ENCODE measurements at regions not wholly inside any gene's neighbourhood (a gene's known extent, or its start where the extent isn't known, plus 50 kb on each side); places are given as distances from the start of the nearest gene placed in this dataset.

DNA sequence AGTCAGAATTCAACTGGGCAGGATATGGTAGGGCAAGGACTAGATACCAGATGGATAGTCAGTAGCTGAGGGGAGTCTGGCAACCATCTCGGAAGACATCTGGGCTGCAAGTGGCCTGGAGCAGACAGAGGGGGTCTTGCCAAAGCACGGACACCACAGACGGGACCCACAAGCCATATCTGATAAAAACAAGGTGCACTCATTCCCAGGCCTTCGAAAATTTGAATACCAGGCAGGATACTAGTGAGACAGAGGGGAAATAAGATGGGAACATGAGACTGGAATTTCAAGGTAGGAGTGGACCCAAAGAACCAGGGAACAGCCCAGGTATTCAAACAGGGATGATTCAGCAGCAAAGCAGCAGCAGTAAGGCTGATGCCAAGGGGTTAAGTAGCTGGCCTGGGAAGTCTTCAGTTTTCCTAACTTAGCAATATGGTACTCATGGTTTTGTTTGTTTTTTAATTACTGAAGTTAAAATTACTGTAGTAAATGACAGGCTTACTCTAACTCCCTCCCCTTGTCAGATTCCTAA lies 144.9 kb upstream of the NCKAP5 start:
- CTCF ChIA-PET, result no interaction called here
- POLR2A ChIA-PET, result no interaction called here

DNA sequence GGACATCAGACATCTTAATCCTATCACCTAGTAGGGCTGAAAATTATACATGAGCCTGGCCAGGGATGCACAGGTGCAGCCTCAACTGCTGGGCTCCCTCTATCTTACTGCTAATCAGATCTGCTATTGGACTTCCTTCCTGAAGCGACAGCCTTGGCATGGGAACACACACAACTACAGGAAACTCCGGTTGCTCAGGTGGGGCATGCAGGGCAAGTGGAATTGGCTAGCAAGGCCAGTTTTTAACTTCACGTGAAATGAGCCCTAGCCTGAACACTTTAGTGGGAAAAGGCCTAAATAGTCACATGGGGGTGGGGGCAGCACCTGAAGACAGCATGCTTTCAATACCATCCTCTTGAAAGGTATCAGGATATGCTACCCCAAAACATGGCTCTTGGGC lies 147.9 kb upstream of the NCKAP5 start:
- CTCF ChIA-PET, result no interaction called here
- POLR2A ChIA-PET, result no interaction called here

DNA sequence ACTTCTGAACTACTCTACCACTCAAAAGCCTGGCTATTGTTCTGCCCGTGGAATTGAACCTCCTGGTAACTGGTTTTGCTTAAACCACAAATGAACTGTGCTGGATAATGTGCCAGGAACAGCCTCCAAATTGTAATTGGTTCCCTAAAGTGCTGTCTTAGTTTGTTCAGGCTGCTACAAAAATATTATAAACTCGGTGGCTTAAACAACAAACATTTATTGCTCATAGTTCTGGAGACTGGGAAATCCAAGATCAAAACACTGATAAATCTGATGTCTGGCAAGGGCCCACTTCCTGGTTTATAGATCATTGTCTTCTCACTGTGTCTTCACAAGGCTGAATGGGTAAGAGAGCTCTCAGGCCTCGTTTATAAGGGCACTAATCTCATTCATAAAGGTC lies 149.2 kb upstream of the NCKAP5 start:
- POLR2A ChIA-PET, result no interaction called here
- CTCF ChIA-PET, result no interaction called here

DNA sequence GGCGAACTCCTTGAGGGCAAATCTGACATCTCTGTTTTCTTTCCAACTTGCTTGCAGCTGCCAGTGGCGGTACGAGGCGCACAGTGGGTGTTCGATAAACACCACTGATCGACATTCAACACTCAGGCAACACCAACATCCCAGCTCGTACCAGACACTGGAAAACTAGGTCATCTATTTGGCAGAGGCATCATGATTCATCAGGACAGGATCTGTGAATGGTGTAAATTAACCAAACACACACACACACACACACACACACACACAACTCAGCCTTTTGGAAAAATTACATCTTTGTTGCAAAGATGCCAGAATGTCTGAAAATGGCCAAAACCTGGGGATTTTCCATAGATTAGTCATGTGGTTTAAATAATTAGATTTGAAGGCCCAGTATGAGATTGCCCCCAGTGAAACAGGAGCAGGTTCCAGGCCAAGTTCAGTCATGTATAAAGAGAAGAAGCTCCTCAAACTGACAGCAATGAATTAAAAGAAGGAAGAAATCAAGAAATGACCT lies 150.5 kb upstream of the NCKAP5 start:
- ChIA-PET POLR2A (no interaction called here), CTCF (no interaction called here)

DNA sequence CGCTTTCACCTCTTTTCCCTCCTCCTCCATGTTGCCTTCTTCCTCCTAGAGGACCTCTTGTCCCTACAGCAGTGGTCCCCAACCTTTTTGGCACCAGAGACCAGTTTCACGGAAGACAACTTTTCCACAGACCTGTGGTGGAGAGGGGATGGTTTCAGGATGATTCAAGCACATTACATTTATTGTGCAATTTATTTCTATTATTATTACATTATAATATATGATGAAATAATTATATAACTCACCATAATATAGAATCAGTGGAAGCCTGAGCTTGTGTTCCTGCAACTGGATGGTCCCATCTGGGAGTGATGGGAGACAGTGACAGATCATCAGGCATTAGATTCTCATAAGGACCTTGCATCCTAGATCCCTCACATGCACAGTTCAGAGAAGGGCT lies 152.2 kb upstream of the NCKAP5 start:
- ChIA-PET CTCF (no interaction called here), POLR2A (no interaction called here)

DNA sequence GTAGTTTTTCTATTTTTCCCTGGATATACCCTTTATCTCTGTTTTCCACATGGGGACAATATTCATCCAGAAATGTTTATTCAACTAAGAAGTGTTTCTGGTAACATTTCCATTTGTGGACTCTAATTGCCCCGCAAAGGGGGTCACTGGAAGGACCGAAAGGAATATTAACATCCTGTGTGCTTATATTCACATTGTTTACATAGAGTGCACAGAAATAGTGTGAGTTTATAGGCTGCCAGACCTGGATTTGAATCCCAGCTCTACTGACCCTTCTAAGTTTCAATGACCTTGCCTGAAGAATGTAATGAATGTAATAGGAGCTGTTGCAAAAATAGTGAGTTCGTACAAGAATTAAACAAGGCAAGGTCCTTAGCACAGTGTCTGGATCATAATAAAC lies 152.9 kb upstream of the NCKAP5 start:
- POLR2A ChIA-PET, result no interaction called here
- CTCF ChIA-PET, result no interaction called here

DNA sequence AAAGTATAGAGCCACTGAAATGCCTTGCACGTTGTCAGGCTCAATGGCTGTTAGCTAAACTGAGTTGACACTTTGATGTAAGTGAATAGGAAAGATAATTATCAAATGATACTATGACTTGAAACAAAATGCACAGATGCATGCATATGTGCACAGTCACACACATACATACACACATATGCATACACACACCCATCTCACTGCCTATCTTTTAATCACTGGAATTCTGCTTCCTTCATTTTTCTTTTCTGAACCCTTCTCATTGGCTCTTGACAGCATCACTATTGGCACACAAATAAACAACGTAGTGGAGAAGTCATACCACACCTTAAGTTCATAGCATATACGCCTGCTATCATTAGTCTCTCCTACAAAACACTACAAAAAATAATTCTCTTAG lies 154.9 kb upstream of the NCKAP5 start:
- ChIA-PET CTCF (no interaction called here), POLR2A (no interaction called here)

DNA sequence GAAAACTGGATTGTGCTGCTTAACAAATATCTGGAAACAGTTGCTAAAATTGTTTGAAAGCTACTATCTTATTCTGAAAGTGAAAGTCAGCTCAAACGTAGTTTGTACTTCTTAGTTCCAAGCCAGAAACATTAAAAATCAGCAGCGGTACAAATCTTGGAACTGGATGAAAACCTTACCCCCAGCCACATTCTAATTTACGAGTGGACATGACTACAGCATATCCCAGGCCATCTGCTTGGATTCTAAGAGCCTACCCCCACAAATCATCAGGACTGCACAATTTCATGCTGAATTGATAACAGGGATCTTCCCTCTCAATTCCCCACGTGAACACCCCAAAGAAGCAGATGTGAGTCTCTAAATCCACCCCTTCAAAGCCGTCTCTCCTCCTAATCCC lies 158.7 kb upstream of the NCKAP5 start:
- ChIA-PET POLR2A (no interaction called here), CTCF (no interaction called here)

DNA sequence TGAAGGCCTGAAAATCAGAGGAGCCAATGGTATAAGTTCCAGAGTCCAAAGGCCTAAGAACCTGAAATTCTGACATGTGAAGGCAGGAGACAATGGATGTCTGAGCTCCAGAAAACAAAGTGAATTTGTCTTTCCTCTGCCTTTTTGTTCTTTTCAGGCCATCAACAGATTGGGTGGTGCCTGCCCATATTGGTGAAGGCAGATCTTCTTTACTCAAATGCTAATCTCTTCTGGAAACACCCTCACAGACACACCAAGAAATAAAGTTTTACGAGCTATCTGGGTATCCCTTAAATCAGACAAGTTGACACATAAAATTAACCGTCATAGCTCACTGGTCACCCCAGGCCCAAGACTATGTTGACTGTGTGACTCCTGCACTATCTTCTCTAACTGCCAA lies 163.8 kb upstream of the NCKAP5 start:
- ChIA-PET POLR2A (no interaction called here), CTCF (no interaction called here)

DNA sequence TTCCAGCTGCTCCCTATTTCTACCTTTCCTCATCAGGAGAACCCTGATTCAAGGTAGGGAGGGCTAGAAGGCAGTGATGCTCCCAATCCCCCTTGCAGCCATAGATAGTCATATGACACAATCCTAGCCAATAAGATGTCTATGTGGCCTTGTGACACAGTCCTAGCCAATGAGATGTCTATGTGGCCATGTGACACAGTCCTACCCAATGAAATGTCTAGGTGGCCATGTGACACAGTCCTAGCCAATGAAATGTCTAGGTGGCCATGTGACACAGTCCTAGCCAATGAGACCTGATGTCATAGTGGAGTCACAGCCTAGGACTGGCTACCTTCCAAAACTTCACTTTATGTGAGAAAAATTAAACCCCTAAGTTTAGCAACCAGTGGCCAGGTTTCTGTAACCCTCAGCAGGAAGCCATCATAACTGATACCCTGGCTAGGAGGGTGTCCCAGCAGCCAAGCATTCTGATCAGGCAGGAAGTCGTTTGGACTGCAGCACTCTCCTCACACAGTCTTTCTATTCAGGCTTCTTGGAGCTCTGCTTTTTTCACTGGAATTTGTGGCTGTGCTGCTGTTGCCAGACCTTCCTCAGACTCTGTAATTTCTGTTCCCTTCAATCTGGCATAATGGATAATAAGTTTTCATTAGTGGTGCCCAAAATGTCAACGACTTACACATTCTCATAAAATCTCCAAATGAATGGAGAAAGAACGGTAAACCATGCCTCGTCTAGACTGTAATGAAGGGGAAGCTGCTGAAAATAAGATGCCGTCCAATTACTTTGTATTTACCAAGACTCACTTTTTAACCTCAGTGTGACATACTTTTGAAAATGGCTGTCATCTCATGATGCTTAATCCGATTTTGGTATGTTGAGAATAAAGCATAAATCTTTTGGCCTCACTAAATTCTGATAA lies 165.0 kb upstream of the NCKAP5 start:
- CTCF ChIA-PET, result no interaction called here

DNA sequence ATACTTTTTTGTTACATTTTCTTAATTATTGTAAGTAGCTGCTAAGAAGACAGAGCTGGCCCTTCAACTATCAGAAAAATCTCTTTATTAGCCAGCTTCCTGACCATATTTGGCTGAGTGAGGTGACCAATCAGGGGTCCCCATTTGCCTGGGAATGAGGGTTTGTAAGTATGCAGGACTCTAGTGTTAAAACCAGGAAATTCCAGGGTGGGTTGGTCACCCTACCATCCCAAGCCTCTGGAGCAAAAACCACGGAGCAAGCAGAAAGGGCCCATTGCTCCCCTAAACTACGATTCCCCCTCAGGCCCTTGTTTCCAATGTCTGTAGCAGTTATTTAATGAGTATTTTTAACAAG lies 165.6 kb upstream of the NCKAP5 start:
- ChIA-PET CTCF (no interaction called here), POLR2A (no interaction called here)

More for the DNA sequence above, 165.0 kb upstream of the NCKAP5 start:
- POLR2A ChIA-PET, result no interaction called here

DNA sequence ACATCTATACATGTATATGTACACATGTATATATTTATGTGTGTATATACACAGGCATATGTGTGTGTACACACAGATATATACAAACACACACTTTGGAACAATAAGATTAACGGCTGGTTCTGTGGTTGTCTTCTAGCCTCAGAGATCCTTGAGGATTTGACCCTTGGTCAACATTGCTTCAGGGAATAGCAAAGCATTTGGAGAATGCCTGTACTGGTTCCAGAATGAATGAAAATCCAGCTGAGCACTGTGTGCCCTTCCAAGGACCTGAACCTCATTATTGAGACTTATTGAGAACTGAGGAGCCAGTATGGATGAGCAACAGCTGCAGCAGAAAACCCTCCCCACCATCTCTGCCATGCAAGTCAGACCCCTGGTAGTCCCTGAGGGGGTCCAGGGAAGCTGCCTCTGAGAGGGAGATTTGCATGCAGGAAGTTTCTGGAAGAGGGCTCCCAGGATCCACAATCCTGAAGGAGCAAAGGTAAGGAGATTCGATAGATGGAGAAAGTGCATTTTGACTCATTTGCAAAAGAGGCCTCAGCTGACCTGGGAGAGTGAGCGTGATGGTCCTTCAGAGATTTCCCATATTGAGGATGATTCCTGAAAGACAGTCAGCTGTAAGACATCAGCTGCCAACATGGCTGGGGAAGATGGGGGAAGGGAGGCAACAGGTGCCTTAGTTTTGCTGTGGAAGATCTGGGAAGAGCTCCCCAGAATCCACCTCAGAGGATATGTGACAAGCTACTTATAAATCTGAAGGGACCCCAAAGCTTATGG lies 166.6 kb upstream of the NCKAP5 start:
- CTCF ChIA-PET, result no interaction called here

DNA sequence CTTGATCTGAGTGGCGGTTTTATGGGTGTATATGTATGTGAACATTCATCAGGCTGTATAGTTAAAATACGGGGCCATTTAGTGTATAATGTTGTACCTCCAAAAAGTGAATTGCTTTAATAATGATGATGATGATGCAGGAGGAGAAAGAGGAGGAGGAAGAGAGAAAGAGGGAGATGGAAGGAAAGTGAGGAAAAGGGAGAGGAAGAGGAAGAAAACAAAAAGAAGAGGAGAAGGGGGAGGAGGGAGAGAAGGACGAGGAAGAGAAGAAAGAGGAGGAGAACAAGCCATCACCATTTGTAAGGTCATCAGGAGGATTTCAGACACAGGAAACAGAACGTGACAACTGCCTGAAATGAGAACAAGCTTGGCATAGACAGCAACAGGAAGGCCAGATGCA lies 168.4 kb upstream of the NCKAP5 start:
- POLR2A ChIA-PET, result no interaction called here
- CTCF ChIA-PET, result no interaction called here

More for the DNA sequence above, 166.6 kb upstream of the NCKAP5 start:
- POLR2A ChIA-PET, result no interaction called here

DNA sequence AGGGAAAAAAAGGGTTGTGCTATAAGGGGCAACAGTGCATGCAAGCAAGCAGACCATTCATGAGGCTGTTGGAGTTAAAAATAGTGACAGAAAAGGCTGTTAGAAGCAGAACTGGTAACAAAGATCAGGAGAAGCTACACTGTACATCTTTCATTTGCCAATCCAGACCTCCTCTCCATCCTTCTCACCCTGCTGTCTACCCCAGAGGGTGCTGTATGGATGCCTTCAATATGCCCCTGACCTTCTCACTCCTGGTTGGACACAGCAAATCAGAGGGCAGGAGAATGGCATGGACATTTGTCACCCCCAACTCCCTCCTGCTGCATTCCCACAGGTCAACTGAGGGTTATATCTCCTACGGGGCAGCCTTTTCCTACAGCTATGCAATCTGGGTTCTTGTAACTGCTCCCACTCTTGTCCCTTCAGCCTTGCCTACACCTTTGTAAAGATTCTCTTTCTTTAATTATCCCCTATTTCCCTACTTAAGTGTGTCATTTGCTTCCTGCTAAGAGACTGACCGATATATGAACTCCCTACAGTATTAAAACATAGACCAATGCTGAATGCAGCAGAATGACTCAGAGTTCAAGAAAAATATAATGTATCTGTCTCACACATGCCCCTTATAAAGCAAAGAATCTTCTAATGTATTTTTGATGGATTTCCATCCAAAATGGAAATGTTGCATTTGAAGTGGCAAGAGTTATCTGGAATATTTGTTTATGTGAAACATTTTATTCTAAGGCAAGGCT lies 169.2 kb upstream of the NCKAP5 start:
- ChIA-PET CTCF (no interaction called here), POLR2A (no interaction called here)

DNA sequence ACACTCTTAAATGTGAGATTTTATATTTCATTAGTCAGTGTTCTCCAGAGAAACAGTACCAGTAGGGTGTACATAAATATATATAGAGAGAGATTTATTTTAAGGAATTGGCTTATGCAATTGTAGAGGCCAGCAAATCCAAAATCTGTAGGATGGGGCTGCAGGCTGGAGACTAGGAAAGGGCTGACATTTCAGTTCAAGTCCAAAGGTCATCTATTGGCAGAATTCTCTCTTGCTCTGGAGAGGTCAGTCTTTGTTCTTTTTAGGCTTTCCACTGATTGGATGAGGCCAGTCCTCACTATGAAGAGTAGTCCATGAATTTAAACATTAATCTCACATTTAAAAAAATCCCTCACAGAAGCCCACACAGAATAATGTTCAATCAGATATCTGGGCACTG lies 170.8 kb upstream of the NCKAP5 start:
- CTCF ChIA-PET, result no interaction called here

DNA sequence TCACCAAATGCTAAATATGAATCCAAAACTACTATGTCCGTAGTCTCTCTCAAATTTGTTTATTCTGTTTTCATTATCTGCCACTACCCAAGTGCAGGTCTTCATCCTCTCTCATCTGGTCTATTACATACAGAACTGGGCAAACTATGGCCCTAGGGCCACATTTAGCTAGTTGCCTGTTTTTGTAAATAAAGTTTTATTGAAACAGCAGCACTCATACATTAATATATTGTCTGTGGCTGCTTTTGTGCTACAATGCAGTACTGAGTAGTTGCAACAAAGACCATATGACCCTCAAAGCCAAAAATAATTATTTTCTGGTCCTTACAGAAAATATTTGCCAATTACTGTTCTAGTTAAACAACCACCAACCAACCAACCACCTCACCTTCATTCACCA lies 172.2 kb upstream of the NCKAP5 start:
- CTCF ChIA-PET, result no interaction called here
- POLR2A ChIA-PET, result no interaction called here

More for the DNA sequence above, 170.8 kb upstream of the NCKAP5 start:
- POLR2A ChIA-PET, result no interaction called here

DNA sequence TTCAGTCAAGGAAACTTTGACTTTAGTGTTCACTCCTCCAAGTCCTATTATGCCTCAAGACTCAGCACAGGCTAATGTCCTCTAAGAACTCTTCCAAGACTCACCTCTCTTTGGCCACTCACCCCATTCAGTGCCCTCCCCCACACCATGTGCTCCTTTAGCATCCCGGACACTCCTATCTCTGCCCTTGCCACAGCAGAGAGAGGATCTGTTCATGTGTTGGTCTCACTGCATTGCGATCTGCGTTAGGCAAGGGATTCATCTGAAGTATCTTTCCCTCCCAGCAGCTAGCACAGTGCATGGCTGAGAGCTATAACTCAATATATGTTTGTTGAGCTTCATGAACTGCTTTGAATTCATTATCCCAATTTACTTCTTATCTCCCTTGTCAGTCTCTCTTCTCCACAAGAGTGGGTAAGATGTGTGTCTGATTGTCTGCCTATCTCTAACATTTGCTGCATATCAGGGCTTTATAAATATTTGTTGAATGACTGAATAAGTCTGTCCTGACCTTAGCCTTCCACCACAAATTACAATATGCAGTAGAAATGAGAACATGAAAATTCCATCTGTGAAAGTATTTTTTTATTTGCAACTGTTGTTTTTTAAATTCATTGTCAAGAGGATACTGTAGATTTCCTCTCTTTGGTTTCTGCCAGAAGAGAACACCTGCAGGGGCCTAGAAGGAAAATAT lies 179.9 kb upstream of the NCKAP5 start:
- CTCF ChIA-PET, result no interaction called here
- POLR2A ChIA-PET, result no interaction called here

DNA sequence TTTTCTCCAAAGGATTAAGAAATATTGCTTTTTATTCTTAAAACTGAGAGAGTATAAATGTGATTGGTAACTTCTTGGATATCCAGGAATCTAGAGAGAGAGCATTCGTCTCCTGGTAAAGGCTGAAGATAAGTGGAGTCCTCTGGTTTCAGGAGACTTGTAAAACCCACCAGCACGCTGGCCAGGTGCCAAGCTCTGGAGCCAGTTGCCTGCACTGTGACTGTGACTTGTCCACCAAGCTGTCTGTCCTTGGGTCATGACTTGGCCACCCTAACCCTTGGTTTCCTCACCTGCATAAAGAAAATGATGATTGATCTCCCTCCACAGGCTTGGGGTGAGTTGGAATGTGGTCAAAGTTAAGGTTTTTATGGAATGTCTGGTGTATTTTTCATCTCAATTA lies 185.4 kb upstream of the NCKAP5 start:
- CTCF ChIA-PET, result no interaction called here
- POLR2A ChIA-PET, result no interaction called here

DNA sequence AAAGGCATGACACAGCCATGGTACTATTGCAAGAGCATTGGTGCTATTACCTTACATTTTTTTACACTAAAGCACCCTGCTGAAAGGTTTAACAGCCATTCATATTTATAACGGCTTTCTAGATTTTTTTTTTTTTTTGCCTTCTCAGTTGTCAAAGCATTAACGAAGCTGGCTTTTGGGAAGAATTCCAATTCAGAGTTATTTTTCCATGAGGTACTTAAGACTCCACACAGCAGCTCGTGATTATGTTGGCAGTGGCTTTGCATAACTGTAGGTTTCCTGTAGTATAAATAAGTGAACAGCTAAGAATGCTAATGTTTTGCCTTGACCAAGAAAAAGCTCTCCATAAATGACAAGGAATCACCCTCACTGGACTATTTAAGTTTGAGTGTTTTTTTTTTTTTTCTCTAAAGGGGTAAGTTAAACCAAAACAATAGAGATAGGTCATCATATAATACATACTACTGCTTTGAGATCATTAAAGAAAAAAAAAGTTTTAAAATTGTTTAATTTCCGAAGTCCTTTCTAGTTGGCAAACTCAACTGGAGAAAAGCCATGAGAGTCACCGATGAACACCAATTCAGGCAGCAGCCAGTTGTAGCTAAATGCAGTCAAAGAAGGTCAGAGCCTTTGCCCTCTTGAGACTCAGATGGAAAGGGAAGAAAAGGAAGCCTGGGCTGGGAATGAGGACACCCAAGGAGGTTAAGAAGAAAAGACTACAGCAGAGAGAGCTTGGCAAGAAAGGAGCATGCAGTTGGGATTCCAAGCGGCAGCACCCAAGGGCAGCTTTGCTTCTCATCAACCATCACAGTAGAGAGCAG lies 187.4 kb upstream of the NCKAP5 start:
- POLR2A ChIA-PET, result no interaction called here

More for the DNA sequence above, 187.4 kb upstream of the NCKAP5 start:
- CTCF ChIA-PET, result no interaction called here

All from activated CD8-positive, alpha-beta memory T cell treated with anti-CD3 and anti-CD28 coated beads for 36 hours (primary cell).